Keratinocyte (primary cell): ENCODE measurements at regions not wholly inside any gene's neighbourhood (a gene's known extent, or its start where the extent isn't known, plus 50 kb on each side); places are given as distances from the start of the nearest gene placed in this dataset.

Experiments
- DNase-seq: peaks from one replicate; pipeline ENCODE4 v3.0.0-alpha.2; 2011; ENCODE audit warnings: low read depth, missing footprints, low spot score
- FAIRE-seq: peaks from 2 replicates; lab custom pipeline; 2011; peaks lifted over from hg19 to GRCh38; lab: Jason Lieb, UNC
- H2AFZ ChIP-seq: 2 replicates; pipeline ENCODE4 v1.6.0; 2012; ENCODE audit warnings: low read length, control low read depth, inconsistent platforms; ENCODE audit not compliant: control insufficient read depth
- H3K27ac ChIP-seq: 2 replicates; pipeline ENCODE4 v1.5.1; 2011; ENCODE audit warnings: low read length; ENCODE audit not compliant: control insufficient read depth, insufficient read depth
- H3K27me3 ChIP-seq: 3 replicates; pipeline ENCODE4 v1.6.0; 2011; ENCODE audit warnings: low read length; ENCODE audit not compliant: control insufficient read depth, insufficient read depth; ENCODE audit errors: extremely low read depth
- H3K36me3 ChIP-seq, 2 experiments: 2 replicates in 1 of 2; 3 replicates in 1 of 2; pipeline ENCODE4 v1.5.1; 2011; ENCODE audit warnings: low read length in 2 of 2, mild to moderate bottlenecking in 1 of 2; ENCODE audit not compliant: control insufficient read depth in 2 of 2, insufficient read depth in 2 of 2; ENCODE audit errors: extremely low read depth in 1 of 2
- H3K4me1 ChIP-seq: 3 replicates; pipeline ENCODE4 v1.5.1; 2011; ENCODE audit warnings: low read length; ENCODE audit not compliant: control insufficient read depth, insufficient read depth; ENCODE audit errors: extremely low read depth
- H3K4me2 ChIP-seq: 3 replicates; pipeline ENCODE4 v1.6.0; 2011; ENCODE audit warnings: low read depth, low read length; ENCODE audit not compliant: control insufficient read depth, insufficient read depth; ENCODE audit errors: extremely low read depth
- H3K4me3 ChIP-seq, 3 experiments: fragments of 200-600 bp in 1 of 3; sonication (generic) in 1 of 3; 2 replicates in 2 of 3; 3 replicates in 1 of 3; pipeline ENCODE4 v1.5.1; 2011 to 2016; ENCODE audit warnings: low read length in 3 of 3, mild to moderate bottlenecking in 3 of 3, control low read depth in 2 of 3, inconsistent platforms in 1 of 3, low read depth in 1 of 3, mixed read lengths in 1 of 3, mixed run types in 1 of 3, moderate library complexity in 1 of 3; ENCODE audit not compliant: control insufficient read depth in 2 of 3, insufficient read depth in 2 of 3; ENCODE audit errors: extremely low read depth in 1 of 3
- H3K79me2 ChIP-seq: 2 replicates; pipeline ENCODE4 v1.6.0; 2012; ENCODE audit warnings: low read length; ENCODE audit not compliant: control insufficient read depth, insufficient read depth
- H3K9ac ChIP-seq: 3 replicates; pipeline ENCODE4 v1.6.0; 2011; ENCODE audit warnings: low read length; ENCODE audit not compliant: control insufficient read depth, insufficient read depth; ENCODE audit errors: extremely low read depth
- H3K9me1 ChIP-seq: 3 replicates; pipeline ENCODE4 v1.6.0; 2011; ENCODE audit warnings: low read length; ENCODE audit not compliant: control insufficient read depth, insufficient read depth; ENCODE audit errors: extremely low read depth
- H3K9me3 ChIP-seq: 2 replicates; pipeline ENCODE4 v1.5.1; 2012; ENCODE audit warnings: low read depth, low read length; ENCODE audit not compliant: control insufficient read depth
- H4K20me1 ChIP-seq: 3 replicates; pipeline ENCODE4 v1.6.0; 2011; ENCODE audit warnings: low read length; ENCODE audit not compliant: control insufficient read depth, insufficient read depth; ENCODE audit errors: extremely low read depth
- EZH2 ChIP-seq: IDR thresholded peaks from one replicate; pipeline ENCODE4 v1.6.1; 2012; ENCODE audit warnings: inconsistent platforms, mild to moderate bottlenecking, low read length, moderate library complexity
- dilution Hi-C: fragments of 300-500 bp; cut with MboI; formaldehyde crosslinking; loops from one replicate; pipeline ENCODE4 v1.7.0; 2020; ENCODE audit warnings: low sequenced_read_pairs; ENCODE audit not compliant: extremely low pct_ligation_motif_present
- TF ChIP-seq, protein P1 (sequence below), 3 experiments: IDR thresholded peaks in 1 of 3; conservative IDR thresholded peaks in 1 of 3; optimal IDR thresholded peaks in 1 of 3; 2 replicates in 2 of 3; 3 replicates in 1 of 3; pipeline versions ENCODE3 to v1.5.1; 2011; ENCODE audit warnings: low read length in 3 of 3, mild to moderate bottlenecking in 3 of 3, moderate library complexity in 2 of 3, control low read depth in 1 of 3, inconsistent platforms in 1 of 3; ENCODE audit not compliant: insufficient read depth in 2 of 3; ENCODE audit errors: extremely low read depth in 1 of 3

DNA sequence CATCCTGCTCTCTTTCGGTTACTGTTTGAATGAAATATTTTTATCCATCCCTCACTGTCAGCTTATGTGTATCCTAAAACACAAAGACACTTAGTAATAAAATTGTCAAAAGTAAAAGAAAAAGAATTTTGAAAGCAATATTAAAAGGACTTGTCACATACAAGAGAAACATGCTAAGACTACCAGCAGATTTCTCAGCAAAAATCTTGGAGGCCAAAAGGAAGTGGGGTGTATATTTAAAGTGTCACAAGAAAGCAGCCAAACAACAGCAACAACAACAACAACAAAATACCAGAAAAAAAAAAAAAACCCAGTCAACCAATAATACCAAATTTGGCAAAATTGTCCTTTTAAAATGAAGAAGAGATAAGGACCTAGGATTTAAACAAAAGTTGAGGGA lies 678.7 kb upstream of the TYRP1 start:
- Histone ChIP-seq H3K9me3 (no peaks in the 10 kb centered on the region), H3K27ac (no peak overlapping the region), H3K4me3 (no peak overlapping the region), H3K27me3 (no peaks in the 10 kb centered on the region), H2AFZ (no peak overlapping the region), H3K9ac (no peak overlapping the region), H3K4me1 (no peaks in the 10 kb centered on the region), H3K4me2 (no peak overlapping the region), H3K9me1 (no peaks in the 10 kb centered on the region), H4K20me1 (no peaks in the 10 kb centered on the region), H3K36me3 (no peaks in the 10 kb centered on the region), H3K79me2 (no peaks in the 10 kb centered on the region)
- no peak for DNase-seq
- TF ChIP-seq, protein P1, sequence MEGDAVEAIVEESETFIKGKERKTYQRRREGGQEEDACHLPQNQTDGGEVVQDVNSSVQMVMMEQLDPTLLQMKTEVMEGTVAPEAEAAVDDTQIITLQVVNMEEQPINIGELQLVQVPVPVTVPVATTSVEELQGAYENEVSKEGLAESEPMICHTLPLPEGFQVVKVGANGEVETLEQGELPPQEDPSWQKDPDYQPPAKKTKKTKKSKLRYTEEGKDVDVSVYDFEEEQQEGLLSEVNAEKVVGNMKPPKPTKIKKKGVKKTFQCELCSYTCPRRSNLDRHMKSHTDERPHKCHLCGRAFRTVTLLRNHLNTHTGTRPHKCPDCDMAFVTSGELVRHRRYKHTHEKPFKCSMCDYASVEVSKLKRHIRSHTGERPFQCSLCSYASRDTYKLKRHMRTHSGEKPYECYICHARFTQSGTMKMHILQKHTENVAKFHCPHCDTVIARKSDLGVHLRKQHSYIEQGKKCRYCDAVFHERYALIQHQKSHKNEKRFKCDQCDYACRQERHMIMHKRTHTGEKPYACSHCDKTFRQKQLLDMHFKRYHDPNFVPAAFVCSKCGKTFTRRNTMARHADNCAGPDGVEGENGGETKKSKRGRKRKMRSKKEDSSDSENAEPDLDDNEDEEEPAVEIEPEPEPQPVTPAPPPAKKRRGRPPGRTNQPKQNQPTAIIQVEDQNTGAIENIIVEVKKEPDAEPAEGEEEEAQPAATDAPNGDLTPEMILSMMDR (optimal IDR thresholded peaks at IDR 0.05 in 1 of 3, IDR thresholded peaks at IDR 0.05 in 1 of 3, conservative IDR thresholded peaks at IDR 0.05 in 1 of 3; ENCODE audit: extremely low read depth in 1 of 3, insufficient read depth in 2 of 3, low read length in 3 of 3): no peak
- TF ChIP-seq EZH2: no peak
- no peak for FAIRE-seq
- dilution Hi-C loops: no loop called here

DNA sequence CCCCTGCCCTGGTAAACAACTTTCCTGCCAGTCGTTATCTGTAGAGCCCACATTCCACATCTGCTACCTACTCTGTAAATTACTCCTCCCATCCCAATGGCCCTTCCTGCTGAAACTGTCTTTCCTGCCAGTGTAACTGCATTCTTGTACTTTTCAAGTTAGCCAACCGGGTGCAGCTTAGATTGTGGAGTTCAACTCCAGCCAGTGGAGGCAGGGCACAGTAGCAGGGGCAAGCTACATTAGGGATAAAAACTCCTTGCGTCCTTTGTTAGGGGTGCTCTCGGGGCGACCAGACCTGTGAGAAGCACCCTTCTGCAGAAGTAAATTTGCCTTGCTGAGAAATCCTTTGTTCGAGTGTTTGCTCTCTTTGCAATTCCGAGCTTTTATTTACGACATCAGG lies 639.0 kb upstream of the TYRP1 start:
- H2AFZ ChIP-seq: no peak overlapping the region
- DNase-seq (no peak), FAIRE-seq (no peak)
- no peaks in the 10 kb centered on the region for H3K36me3 ChIP-seq
- dilution Hi-C loops: no loop called here
- no peaks in the 10 kb centered on the region for H4K20me1 ChIP-seq
- no peak overlapping the region for H3K27ac ChIP-seq
- no peaks in the 10 kb centered on the region for H3K9me1 ChIP-seq
- H3K9me3 ChIP-seq: peaks cover 2% of the 10 kb centered on the region
- no peaks in the 10 kb centered on the region for H3K4me1 ChIP-seq
- no peak overlapping the region for H3K9ac ChIP-seq
- H3K4me3 ChIP-seq: no peak overlapping the region
- no peaks in the 10 kb centered on the region for H3K27me3 ChIP-seq
- no peaks in the 10 kb centered on the region for H3K79me2 ChIP-seq
- H3K4me2 ChIP-seq: no peak overlapping the region
- TF ChIP-seq, protein P1 (optimal IDR thresholded peaks at IDR 0.05 in 1 of 3, IDR thresholded peaks at IDR 0.05 in 1 of 3, conservative IDR thresholded peaks at IDR 0.05 in 1 of 3; ENCODE audit: extremely low read depth in 1 of 3, insufficient read depth in 2 of 3, low read length in 3 of 3): no peak
- TF ChIP-seq EZH2: no peak
